ENCODE measurements at regions not wholly inside any gene's neighbourhood (a gene's known extent, or its start where the extent isn't known, plus 50 kb on each side); places are given as distances from the start of the nearest gene placed in this dataset.

- H3K27me3 ChIP-seq (ENCODE audit: insufficient read depth, low read depth, severe bottlenecking) = no peaks in the 10 kb centered on the region
- H3K4me3 ChIP-seq (ENCODE audit: low read depth, low read length) = no peak overlapping the region
- H3K36me3 ChIP-seq = no peaks in the 10 kb centered on the region
- no peak overlapping the region for H3K27ac ChIP-seq
- H3K9me3 ChIP-seq (ENCODE audit: severe bottlenecking) = no peaks in the 10 kb centered on the region
- no peak for DNase-seq
- TF ChIP-seq, protein P1, sequence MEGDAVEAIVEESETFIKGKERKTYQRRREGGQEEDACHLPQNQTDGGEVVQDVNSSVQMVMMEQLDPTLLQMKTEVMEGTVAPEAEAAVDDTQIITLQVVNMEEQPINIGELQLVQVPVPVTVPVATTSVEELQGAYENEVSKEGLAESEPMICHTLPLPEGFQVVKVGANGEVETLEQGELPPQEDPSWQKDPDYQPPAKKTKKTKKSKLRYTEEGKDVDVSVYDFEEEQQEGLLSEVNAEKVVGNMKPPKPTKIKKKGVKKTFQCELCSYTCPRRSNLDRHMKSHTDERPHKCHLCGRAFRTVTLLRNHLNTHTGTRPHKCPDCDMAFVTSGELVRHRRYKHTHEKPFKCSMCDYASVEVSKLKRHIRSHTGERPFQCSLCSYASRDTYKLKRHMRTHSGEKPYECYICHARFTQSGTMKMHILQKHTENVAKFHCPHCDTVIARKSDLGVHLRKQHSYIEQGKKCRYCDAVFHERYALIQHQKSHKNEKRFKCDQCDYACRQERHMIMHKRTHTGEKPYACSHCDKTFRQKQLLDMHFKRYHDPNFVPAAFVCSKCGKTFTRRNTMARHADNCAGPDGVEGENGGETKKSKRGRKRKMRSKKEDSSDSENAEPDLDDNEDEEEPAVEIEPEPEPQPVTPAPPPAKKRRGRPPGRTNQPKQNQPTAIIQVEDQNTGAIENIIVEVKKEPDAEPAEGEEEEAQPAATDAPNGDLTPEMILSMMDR (IDR thresholded peaks at IDR 0.05; ENCODE audit: low read depth, low read length) = no peak
These were observed 259.5 kb upstream of the GRM7 start for GRCh38 chr3:6601374-6601773.

DNA sequence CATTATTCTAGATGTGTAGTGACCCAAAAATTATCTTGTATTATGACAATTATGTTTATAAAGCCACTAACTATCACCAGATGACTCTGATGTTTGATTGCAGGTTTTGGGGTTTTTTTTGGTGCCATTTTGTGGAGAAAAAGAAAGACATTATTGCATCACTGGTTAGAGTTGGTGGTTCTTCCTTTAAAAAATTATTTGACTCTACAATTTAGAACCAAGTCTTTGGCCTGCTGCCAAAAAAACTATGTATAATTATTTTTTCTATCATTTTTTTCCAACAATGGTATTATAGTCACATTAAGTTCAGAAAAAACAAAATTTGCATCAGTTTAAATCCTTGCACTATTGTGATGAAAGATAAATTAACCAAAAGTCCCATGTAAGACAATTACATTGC lies 258.6 kb upstream of the GRM7 start:
- no peak overlapping the region for H3K4me3 ChIP-seq (ENCODE audit: low read depth, low read length)
- no peaks in the 10 kb centered on the region for H3K27me3 ChIP-seq (ENCODE audit: insufficient read depth, low read depth, severe bottlenecking)
- no peak for DNase-seq
- no peaks in the 10 kb centered on the region for H3K36me3 ChIP-seq
- TF ChIP-seq, protein P1 (IDR thresholded peaks at IDR 0.05; ENCODE audit: low read depth, low read length) = no peak
- no peak overlapping the region for H3K27ac ChIP-seq
- no peaks in the 10 kb centered on the region for H3K9me3 ChIP-seq (ENCODE audit: severe bottlenecking)

- TF ChIP-seq, protein P1 (IDR thresholded peaks at IDR 0.05; ENCODE audit: low read depth, low read length) = no peak
- Histone ChIP-seq H3K9me3 (ENCODE audit: severe bottlenecking) (no peaks in the 10 kb centered on the region), H3K27ac (no peak overlapping the region)
These were observed 255.7 kb upstream of the GRM7 start for GRCh38 chr3:6605227-6605626.

DNA sequence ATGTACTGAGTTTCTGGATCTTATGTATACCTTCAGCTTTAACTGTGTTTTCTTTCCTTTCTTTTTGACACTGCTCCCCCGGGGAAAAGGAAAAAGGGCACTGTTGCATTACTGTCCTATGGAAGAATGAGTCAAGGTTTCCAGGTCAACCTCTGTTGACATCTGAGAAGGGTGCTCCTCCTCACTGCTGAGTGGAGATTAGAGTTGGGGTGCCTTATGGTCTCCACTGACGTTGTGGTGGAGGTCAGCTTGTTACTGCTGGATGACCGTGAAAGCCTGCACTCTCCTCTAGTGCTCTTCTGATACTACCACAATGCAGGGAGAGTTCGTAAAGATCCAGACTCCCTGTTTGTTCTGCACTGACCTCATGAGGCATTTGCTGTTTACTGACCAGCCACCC lies 252.1 kb upstream of the GRM7 start:
- H3K9me3 ChIP-seq (ENCODE audit: severe bottlenecking) = no peaks in the 10 kb centered on the region
- TF ChIP-seq, protein P1 (IDR thresholded peaks at IDR 0.05; ENCODE audit: low read depth, low read length) = no peak
- H3K36me3 ChIP-seq = no peaks in the 10 kb centered on the region
- H3K27ac ChIP-seq = no peak overlapping the region
- no peak for DNase-seq
- peaks cover 9% of the 10 kb centered on the region for H3K27me3 ChIP-seq (ENCODE audit: insufficient read depth, low read depth, severe bottlenecking)
- no peak overlapping the region for H3K4me3 ChIP-seq (ENCODE audit: low read depth, low read length)

More at GRCh38 chr3:6605227-6605626, 255.7 kb upstream of the GRM7 start:
- no peak for DNase-seq
- H3K4me3 ChIP-seq (ENCODE audit: low read depth, low read length) = no peak overlapping the region
- no peaks in the 10 kb centered on the region for H3K27me3 ChIP-seq (ENCODE audit: insufficient read depth, low read depth, severe bottlenecking)
- no peaks in the 10 kb centered on the region for H3K36me3 ChIP-seq

GRCh38 chr3:6612034-6612616 lies 248.8 kb upstream of the GRM7 start:
- no peaks in the 10 kb centered on the region for H3K36me3 ChIP-seq
- no peak overlapping the region for H3K27ac ChIP-seq
- no peak for DNase-seq
- peaks cover 15% of the 10 kb centered on the region for H3K27me3 ChIP-seq (ENCODE audit: insufficient read depth, low read depth, severe bottlenecking)
- TF ChIP-seq, protein P1 (IDR thresholded peaks at IDR 0.05; ENCODE audit: low read depth, low read length) = no peak
- H3K4me3 ChIP-seq (ENCODE audit: low read depth, low read length) = no peak overlapping the region
- no peaks in the 10 kb centered on the region for H3K9me3 ChIP-seq (ENCODE audit: severe bottlenecking)

DNA sequence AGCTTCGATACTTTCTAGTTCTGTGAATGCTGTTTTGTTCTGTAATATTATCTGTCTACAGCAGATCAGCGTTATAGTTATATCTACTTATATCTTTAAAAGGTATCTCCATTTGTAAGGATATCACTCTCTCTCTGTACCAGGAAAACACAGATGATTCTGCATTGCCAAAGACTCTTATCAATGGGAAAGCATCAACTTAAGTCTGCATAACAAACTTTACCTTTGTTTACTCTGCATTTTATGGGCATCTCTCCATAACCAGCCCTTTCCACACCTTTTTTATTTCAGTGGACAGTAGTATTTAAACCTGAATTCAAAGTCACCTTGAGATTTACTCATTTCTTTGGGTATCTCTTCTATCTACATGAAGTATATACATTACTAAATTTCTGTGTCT lies 238.7 kb upstream of the GRM7 start:
- no peak overlapping the region for H3K27ac ChIP-seq
- H3K36me3 ChIP-seq = no peaks in the 10 kb centered on the region
- no peak overlapping the region for H3K4me3 ChIP-seq (ENCODE audit: low read depth, low read length)
- peaks cover 3% of the 10 kb centered on the region for H3K27me3 ChIP-seq (ENCODE audit: insufficient read depth, low read depth, severe bottlenecking)
- no peaks in the 10 kb centered on the region for H3K9me3 ChIP-seq (ENCODE audit: severe bottlenecking)
- DNase-seq = no peak
- TF ChIP-seq, protein P1 (IDR thresholded peaks at IDR 0.05; ENCODE audit: low read depth, low read length) = no peak

Measured in WERI-Rb-1 (cell line).